ENCODE measurements at regions not wholly inside any gene's neighbourhood (a gene's known extent, or its start where the extent isn't known, plus 50 kb on each side); places are given as distances from the start of the nearest gene placed in this dataset.
"Not testable (repeated sequence)": the region's sequence is repeated elsewhere in the genome, so short reads cannot be mapped to it uniquely, and the experiment has no call there.

GRCh38 chr6:21337263-21337662 lies 256.3 kb upstream of the SOX4 start:
- DNase-seq (ENCODE audit: low spot score): no peak
- TF ChIP-seq CTCF (IDR thresholded peaks at IDR 0.05; ENCODE audit: borderline replicate concordance, control extremely low read depth, extremely low read depth, insufficient read depth, missing control alignments): no peak
- in situ Hi-C loops (cut with MboI; ENCODE audit: low sequenced_read_pairs, unreplicated experiment): no loop called here

- no peak for TF ChIP-seq CTCF (IDR thresholded peaks at IDR 0.05; ENCODE audit: borderline replicate concordance, control extremely low read depth, extremely low read depth, insufficient read depth, missing control alignments)
- in situ Hi-C loops (cut with MboI; ENCODE audit: low sequenced_read_pairs, unreplicated experiment): no loop called here
- no peak for DNase-seq (ENCODE audit: low spot score)
These were observed 253.0 kb upstream of the SOX4 start for GRCh38 chr6:21340573-21340972.

- no peak for DNase-seq (ENCODE audit: low spot score)
- no peak for TF ChIP-seq CTCF (IDR thresholded peaks at IDR 0.05; ENCODE audit: borderline replicate concordance, control extremely low read depth, extremely low read depth, insufficient read depth, missing control alignments)
- in situ Hi-C loops (cut with MboI; ENCODE audit: low sequenced_read_pairs, unreplicated experiment): no loop called here
These were observed 251.6 kb upstream of the SOX4 start for GRCh38 chr6:21341910-21342309.

GRCh38 chr6:21342501-21342900 lies 251.1 kb upstream of the SOX4 start:
- in situ Hi-C loops (cut with MboI; ENCODE audit: low sequenced_read_pairs, unreplicated experiment): no loop called here
- DNase-seq (ENCODE audit: low spot score): no peak
- TF ChIP-seq CTCF (IDR thresholded peaks at IDR 0.05; ENCODE audit: borderline replicate concordance, control extremely low read depth, extremely low read depth, insufficient read depth, missing control alignments): no peak

GRCh38 chr6:21345704-21346103 lies 247.8 kb upstream of the SOX4 start:
- in situ Hi-C loops (cut with MboI; ENCODE audit: low sequenced_read_pairs, unreplicated experiment): not testable (repeated sequence)

GRCh38 chr6:21348146-21348503 lies 245.4 kb upstream of the SOX4 start:
- in situ Hi-C loops (cut with MboI; ENCODE audit: low sequenced_read_pairs, unreplicated experiment): no loop called here

More at GRCh38 chr6:21345704-21346103, 247.8 kb upstream of the SOX4 start:
- DNase-seq (ENCODE audit: low spot score): not testable (repeated sequence)

More at GRCh38 chr6:21348146-21348503, 245.4 kb upstream of the SOX4 start:
- TF ChIP-seq CTCF (IDR thresholded peaks at IDR 0.05; ENCODE audit: borderline replicate concordance, control extremely low read depth, extremely low read depth, insufficient read depth, missing control alignments): no peak
- DNase-seq (ENCODE audit: low spot score): no peak
